SHP77 (cell line): ENCODE measurements at regions not wholly inside any gene's neighbourhood (a gene's known extent, or its start where the extent isn't known, plus 50 kb on each side); places are given as distances from the start of the nearest gene placed in this dataset.

Source experiments
- DNase-seq, 2 experiments: peaks; one replicate each; lab custom pipeline; 2025; lab: John Stamatoyannopoulos, UW

GRCh38 chr22:48595511-48595905 lies 1232.2 kb downstream of the BRD1 start:
- DNase-seq = no peak

DNA sequence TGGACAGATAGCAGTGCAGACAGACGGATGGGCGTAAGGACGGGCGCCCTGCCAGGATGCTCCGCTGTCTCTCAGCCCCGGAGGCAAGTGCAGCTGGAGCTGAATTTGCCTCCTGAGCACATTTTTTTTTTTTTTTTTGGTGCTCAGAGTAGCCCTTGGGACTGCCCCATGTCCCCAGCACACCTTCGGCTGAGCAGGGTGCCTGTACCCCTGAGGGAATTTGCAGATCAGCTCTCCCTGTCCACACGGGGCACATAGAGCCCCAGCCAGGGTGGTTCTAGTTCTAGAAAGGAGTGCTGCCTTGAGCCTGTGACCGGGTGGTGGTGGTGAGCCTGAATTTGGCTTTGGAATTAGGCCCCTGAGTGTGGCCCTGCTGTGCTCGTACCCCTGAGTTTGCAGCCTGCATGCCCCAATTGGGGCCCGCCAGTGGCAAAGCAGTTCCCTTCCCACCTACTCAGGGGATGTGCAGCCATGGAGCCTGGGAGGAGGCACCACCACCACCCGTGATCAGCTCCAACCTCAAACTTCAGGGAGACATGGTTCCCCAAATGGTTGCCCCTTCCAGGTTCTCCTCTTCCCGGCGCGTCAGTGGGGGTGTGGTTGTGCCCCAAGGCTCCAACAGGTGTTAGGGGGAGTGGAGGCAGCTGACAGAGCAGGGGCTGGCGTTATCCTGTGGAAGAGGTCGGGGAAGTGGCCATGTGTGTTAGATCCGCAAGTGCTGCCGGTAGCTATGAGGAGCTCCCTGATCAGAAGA lies 1232.7 kb downstream of the BRD1 start:
- DNase-seq = no peak

DNA sequence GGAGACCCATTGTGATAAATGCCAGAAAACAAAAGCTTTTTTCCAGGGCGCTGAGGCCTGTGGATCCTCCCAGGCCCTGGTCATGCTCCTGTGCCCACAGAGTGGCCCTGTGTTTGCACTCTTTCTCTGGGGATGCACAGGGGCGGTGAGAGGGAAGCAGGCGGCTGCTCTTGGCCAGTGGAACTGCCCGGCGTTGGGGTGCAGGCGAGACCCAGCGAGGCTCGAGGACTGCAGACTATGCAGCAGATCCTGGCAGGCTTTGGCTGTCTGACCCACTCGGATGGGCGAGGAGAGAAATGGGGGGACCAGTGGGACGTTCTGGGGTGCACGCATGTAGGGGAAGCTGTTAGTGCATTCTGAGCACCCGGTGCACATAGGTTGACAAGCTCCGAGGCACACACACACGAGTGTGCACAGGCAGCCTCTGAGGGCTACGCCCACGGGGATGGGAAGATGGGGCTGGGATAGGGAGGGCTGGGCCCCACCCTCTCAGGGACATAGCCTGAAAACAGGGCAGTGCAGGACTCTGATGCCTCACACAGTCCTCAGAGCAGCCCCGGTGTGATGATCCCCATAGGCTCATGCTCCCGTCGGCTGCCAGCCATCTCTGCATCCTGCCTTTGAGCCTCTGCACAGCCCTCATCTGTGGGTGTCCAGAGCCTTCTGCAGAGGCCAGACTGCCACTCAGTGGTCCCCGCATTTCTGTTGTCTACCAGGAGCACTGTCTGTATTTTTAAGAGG lies 1233.5 kb downstream of the BRD1 start:
- no peak for DNase-seq

DNA sequence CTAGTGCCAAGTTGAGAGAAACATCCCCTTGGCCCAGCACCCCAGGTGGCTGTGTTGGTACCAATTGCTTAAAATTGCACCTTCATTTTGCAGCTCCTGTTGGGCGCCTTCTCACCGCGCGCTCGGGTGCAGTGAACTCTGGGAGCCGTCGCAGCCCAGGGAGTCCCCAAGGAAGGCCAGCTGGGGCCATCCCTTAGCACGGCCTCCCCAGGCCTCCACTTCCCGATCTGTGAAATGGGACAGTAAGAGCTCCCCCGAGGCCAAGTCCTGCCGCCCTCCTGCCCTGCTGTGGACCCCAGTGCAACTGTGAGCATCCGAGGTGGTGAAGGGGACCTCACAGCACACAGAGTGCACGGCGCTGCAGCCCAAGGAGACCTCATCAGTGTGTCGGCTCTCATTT lies 1234.1 kb downstream of the BRD1 start:
- DNase-seq = no peak

GRCh38 chr22:48592931-48593330 lies 1234.7 kb downstream of the BRD1 start:
- no peak for DNase-seq

DNA sequence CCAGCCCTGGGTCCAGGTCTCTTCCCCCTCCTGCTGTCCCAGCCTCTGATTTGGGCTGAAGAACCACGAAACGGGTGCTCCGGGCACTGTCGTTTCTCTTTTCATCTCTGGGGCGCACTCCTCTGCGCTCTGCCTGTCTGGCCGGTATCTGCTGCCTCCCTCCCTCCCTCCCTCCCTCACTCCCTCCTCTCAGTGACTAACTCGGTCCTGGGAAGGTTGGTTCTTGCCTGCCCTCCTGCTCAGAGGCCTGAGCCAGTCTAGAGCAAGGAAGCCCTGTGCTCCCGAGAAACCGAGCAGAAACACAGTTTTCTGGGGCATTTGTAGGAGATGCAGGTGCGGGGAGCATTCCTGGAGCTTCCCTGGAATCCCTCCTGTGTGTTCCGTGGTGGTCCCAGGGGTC lies 1235.2 kb downstream of the BRD1 start:
- DNase-seq = no peak

DNA sequence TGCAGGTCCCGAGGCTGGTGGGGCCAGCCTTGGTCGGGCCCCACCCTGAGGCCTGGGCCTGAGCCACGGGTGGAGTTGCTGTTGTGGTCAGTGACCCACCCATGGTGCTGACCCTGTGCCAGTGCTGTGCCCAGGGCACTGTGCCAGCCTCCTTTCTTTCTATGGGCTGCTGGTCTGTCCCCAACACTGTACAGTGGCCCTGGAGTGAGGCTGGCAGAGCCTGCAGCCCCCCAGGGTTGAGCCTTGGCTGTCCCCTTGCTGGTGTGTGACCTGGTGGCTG lies 1235.7 kb downstream of the BRD1 start:
- DNase-seq = no peak

GRCh38 chr22:48591286-48592065 lies 1236.2 kb downstream of the BRD1 start:
- DNase-seq = no peak

- no peak for DNase-seq
Observed at GRCh38 chr22:48589901-48590300, 1237.8 kb downstream of the BRD1 start.

- DNase-seq = no peak
Observed at GRCh38 chr22:48588878-48589450, 1238.7 kb downstream of the BRD1 start.

GRCh38 chr22:48588151-48588877 lies 1239.4 kb downstream of the BRD1 start:
- no peak for DNase-seq

GRCh38 chr22:48587236-48587865 lies 1240.3 kb downstream of the BRD1 start:
- no peak for DNase-seq

DNA sequence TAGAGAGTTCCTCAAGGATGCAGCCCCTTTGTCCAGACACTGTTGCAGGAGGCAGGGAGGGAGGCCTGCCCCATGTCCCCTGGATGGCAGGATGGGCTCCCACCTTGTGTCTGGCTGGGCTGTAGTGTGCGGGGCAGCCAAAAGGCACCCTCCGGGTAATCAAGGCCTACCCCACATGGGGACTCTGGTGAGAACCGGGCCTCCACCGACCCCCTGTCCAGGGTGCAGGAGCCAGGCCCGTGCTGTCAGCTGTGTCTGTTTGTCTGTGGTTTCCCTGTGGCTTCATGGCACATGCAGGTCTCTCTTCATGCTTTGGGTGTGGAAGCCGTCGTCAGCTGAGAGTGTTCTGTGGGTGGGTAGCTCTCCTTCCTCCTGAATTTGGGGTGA lies 1240.9 kb downstream of the BRD1 start:
- DNase-seq = no peak

- no peak for DNase-seq
Observed at GRCh38 chr22:48585916-48586798, 1241.5 kb downstream of the BRD1 start.

DNA sequence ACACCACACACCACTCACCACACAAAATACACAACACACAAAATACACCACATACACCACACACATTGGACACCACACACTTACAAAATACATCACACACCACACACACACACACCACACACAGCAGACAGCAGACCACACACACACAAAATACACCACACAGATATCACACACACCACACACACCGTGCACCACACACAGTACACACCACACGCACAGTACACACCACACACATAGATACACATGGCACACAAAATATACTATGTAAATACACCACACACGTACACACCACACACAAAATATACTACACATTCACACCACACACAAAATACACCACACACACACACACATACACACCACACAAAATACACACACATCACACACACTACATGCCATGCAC lies 1243.5 kb downstream of the BRD1 start:
- DNase-seq = no peak

- no peak for DNase-seq
Observed at GRCh38 chr22:48581796-48582469, 1245.7 kb downstream of the BRD1 start.

- no peak for DNase-seq
Observed at GRCh38 chr22:48581205-48581766, 1246.4 kb downstream of the BRD1 start.

DNA sequence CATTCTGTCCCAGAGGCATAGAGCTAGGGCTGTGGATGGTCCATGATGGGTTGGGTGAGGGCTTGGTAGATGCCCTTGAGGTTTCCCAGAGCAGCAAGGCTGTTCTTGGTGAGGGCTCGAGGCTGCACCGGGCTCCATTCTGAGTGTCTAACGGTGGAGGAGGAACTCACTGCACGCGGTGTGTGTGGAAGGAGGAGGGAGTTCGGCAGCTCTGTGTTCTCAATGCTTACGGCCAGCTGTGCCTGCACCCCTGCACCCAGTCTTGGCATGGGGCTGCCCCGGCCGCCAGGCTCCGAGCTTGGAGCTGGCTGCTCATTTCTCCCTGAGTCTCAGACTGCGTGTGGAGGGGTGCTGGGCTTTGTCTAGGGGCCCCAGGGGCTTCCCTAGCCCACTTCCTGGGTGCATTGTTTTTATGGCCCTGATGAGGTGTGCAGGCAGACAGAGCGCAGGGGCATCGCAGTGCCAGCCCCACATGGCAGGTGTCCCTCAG lies 1247.1 kb downstream of the BRD1 start:
- no peak for DNase-seq

GRCh38 chr22:48579928-48580309 lies 1247.8 kb downstream of the BRD1 start:
- DNase-seq = no peak
